ENCODE measurements at regions not wholly inside any gene's neighbourhood (a gene's known extent, or its start where the extent isn't known, plus 50 kb on each side); places are given as distances from the start of the nearest gene placed in this dataset.
"Not testable (repeated sequence)": the region's sequence is repeated elsewhere in the genome, so short reads cannot be mapped to it uniquely, and the experiment has no call there.

DNA sequence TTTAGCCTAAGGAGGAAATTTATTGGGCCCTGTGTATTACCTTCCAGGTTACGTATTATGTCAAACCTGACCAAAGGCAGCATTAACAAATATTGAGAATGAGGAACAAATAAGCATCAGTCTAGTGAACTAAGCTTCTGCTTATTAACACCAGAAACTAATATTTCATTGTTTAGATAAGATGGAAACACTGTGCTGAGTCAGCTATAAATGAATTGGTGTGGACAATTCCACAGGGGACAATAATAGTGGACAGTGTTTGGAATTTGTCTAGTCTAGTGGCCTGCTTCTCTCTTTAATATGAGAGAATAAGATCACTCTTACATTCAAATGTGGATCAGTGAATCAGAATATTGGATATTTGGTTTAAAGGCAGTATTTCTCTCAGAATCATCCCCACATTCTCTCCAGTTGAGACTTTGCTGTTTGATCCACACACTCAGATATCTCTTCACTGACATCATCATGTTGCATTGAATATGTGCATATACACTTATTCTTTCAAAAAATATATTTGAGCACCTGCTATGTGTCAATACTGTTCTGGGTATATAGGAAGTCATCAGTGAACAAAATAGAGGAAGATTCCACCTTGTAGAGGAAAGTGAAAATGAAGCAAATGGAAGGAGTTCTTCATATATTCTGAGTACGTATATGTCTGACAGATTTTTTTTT is 136.3 kb downstream of the DIO2 start:
- no peak overlapping the region for H3K4me3 ChIP-seq
- H3K27ac ChIP-seq = no peak overlapping the region

DNA sequence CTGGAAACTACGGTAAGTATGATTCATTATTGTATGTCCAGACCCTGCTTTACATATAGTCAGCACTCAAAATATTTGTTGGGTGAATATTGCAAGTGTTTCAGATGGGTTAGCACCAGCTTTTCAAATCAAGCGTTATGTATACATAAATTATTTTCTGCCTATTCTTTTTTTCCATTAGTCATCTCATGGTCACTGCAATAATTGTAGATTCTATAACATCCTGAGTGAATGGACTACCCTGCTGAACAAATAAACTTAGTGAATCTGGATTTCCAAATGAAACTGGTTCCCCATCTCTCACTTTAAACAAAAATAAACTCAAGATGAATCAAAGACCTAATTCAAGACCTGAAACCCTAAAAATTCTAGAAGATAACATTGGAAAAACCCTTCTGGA is 152.3 kb downstream of the DIO2 start:
- no peak overlapping the region for H3K27ac ChIP-seq
- no peak overlapping the region for H3K4me3 ChIP-seq

DNA sequence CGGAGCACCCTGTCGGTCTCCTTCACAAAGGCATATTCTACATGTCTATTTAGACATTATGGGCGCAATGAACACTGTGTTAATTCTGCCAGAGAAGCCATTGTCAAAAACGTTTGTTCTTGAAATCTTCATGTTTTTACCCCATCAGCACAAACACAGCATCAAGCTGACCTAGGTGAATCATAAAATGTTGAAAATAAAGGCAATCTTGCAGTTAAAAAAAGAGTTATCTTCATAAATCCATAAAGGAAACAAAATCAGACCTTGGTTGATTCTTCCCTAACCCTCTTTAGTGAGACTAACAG is 154.9 kb downstream of the DIO2 start:
- Histone ChIP-seq H3K4me3 (no peak overlapping the region), H3K27ac (no peak overlapping the region)

DNA sequence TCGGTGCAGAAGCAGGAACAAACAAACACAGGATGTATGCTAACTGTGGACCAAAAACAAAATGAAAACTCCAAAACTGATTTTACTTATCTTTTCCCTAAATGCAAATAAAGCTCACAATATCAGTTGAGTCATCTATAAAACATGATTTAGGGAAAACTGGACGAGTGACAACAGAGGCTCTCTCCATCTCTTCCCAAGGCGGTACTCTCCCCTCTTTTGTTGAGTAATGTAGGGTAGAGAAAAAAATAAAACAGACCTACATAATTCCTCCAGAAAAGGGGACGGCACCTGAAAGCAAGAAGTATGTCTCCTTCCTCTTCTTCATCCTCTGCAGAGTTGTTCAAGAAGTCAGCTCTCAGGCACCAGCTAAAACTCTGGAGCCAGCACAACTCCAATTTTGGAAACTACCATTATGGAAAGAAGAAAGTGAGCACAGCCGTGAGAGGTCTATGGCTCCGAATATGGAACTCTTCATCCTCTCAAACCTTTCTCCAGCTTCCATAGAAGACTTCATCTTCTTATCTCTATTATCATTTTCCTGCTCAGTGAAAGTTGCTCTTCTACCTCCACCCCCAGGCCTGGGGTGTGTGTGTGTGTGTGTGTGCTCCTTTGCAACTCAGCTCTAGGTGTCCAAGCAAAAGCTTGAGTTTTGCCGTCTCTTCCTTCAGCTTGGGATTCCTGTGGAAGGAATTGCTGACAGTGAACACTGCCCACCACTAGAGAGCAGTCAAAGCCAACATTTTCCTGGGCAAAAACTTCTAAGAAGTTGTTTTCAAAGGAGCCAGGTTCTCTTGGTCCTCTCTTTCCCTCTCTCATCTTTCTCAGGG is 155.4 kb downstream of the DIO2 start:
- Histone ChIP-seq H3K27ac (no peak overlapping the region), H3K4me3 (no peak overlapping the region)

DNA sequence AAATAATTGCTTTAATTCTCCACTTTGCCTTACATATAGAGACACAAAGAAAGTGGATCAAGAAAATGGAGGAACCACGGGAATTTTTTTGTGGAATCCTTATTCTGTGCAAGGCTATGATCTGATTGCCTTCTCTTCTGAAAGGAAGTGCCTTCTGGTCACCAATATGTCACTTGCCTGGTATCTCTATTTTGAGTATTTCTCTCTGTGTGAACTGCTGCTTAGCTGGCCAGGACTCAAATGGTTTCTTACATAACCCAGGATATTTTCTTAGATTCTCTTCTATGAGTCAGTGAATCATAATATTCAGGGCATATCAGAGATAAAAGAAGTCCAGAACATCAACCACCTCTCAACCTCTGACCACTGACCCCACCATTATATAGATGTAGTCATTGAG is 156.1 kb downstream of the DIO2 start:
- no peak overlapping the region for H3K4me3 ChIP-seq
- no peak overlapping the region for H3K27ac ChIP-seq

DNA sequence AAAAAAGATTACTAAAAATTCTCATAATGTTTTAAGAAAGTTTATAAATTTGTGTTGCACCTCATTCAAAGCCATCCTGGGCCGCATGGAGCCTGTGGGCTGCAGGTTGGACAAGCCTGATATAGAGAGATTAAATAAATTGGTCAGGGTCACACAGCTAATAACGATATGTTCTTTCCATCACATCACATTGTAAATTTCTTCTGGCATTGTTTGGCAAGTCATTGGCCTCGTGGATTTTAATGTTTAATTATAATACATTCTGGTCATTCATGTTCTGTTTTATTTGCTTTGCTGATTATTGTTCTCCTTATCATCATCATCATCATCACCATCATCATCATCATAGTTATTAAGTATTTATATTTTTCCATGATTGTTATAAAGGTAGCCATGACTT is 157.3 kb downstream of the DIO2 start:
- Histone ChIP-seq H3K4me3 (no peak overlapping the region), H3K27ac (no peak overlapping the region)

DNA sequence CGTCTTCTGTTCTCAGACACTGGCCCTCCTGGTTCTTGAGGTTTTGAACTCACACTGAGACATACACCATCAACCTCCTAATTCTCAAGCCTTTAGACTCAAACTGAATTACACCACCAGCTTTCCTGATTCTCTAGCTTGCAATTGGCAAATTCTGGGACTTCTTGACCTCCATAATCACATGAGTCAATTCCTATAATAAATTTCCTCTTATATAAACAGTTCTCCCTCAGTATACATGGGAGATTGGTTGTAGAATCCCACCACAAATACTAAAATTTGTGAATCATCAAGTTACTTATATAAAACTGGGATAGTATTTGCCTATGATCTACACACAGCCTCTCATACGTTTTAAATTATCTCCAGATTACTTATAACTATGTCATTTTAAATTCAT is 162.2 kb downstream of the DIO2 start:
- H3K27ac ChIP-seq = no peak overlapping the region
- no peak overlapping the region for H3K4me3 ChIP-seq

DNA sequence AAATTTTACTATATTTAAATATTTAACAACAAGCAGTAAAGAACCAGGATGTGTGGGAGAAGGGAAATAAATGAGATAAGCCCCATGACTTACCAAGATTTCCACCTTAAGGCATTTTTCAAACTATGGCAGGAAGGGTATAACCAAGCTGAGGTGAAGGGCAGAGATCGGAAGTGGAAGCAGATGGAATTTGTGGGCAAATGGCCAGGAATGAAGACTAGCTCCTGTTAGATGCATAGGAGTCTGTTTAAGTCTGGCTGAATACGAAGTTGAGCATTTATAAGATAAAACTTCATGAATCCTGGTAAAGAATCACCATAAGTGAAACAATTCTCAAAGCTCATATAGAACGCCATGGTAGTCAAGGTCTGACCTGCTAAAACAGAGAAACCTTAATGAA is 163.5 kb downstream of the DIO2 start:
- Histone ChIP-seq H3K27ac (no peak overlapping the region), H3K4me3 (no peak overlapping the region)

DNA sequence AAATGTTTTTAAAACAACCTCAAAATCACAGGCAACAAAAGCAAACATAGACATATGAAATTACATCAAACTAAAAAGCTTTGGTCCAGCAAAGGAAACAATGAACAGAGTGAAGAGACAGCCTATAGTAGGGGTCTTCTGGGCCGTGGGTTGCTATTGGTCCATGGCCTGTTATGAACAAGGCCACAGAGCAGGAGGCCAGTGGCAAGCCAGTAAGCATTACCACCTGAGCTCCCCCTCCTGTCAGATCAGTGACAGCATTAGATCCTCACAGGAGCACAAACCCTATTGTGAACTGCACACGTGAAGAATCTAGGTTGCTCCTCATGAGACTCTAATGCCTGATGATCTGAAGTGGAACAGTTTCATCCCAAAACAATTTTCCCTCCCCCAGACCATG is 174.0 kb downstream of the DIO2 start:
- no peak overlapping the region for H3K27ac ChIP-seq

DNA sequence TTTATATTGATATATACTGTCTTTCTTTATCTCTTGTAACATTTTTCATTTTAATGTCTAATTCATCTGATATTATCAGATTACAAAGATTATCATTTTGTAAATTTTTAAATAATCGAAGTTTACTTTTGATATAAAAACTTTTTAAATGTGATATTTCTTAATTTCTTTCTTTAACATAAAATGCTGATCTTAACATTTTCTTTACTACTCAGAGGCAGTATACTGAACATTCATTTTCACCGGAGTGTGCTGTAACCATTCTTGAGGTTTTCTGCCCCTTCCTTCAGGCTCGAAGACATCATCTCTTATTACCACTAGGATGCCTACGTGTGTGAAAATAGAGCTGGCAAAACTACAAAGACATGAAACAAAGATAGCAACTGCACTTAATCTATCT is 186.9 kb downstream of the DIO2 start:
- Histone ChIP-seq H3K4me3 (no peak overlapping the region), H3K27ac (no peak overlapping the region)

More for the DNA sequence above, 174.0 kb downstream of the DIO2 start:
- no peak overlapping the region for H3K4me3 ChIP-seq

DNA sequence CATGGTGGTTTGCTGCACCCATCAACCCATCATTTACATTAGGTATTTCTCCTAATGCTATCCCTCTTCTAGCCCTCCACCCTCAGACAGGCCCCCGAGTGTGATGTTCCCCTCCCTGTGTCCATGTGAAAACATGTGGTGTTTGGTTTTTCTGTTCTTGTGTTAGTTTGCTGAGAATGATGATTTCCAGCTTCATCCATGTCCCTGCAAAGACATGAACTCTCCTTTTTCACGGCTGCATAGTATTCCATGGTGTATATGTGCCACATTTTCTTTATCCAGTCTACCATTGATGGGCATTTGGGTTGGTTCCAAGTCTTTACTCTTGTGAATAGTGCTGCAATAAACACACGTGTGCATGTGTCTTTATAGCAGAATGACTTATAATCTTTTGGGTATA is 192.8 kb downstream of the DIO2 start:
- not testable (repeated sequence) for H3K4me3 ChIP-seq, H3K27ac ChIP-seq

DNA sequence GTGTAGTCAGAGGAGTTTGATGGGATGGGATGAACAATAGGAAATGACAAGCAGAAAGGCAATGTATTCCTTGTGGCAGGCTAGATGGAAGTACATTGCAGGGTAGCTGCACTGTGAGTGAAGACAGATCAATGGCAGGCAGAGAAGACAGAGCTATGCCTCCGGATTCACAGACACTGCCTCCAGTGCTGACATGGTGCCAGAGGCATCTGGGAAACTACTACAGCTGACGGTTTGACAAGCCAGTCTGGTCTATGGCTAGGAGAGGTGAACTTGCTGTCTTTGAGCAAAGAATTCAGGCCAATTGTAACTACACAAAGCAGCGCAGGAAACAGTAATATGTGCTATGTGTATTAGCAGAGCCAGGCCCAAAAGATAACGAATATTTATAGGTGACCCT is 193.5 kb downstream of the DIO2 start:
- H3K4me3 ChIP-seq = no peak overlapping the region
- no peak overlapping the region for H3K27ac ChIP-seq

DNA sequence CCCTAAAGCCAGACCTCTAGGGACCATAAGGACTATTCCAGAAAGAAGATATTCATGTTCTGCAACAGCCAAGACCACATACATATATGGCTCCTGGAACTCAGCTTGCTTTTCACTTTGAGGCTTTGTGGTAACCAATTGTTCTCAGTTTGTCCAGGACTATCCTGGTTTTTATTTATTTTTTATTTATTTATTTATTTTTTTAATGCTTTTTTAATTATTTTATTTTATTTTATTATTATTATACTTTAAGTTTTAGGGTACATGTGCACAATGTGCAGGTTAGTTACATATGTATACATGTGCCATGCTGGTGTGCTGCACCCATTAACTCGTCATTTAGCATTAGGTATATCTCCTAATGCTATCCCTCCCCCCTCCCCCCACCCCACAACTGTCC is 201.1 kb downstream of the DIO2 start:
- H3K27ac ChIP-seq, H3K4me3 ChIP-seq: not testable (repeated sequence)

DNA sequence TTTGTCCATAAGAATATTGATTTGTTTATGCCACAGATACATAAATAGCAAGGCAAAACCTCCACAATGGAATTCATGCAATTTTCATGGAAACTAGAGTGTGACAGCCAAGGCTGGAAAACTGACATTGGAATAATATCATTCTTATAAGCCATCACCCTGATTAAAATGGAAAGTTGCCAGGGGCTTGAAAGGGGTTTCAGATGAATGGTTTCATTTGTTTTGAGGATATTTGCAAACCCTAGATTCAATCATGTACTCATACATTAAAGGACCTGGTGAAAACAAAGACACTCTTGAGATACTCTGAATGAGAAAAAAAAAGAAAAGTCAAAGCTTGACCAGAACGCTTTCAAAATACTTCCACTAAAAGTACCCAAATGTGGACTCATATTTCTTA is 205.7 kb downstream of the DIO2 start:
- Histone ChIP-seq H3K4me3 (no peak overlapping the region), H3K27ac (no peak overlapping the region)

DNA sequence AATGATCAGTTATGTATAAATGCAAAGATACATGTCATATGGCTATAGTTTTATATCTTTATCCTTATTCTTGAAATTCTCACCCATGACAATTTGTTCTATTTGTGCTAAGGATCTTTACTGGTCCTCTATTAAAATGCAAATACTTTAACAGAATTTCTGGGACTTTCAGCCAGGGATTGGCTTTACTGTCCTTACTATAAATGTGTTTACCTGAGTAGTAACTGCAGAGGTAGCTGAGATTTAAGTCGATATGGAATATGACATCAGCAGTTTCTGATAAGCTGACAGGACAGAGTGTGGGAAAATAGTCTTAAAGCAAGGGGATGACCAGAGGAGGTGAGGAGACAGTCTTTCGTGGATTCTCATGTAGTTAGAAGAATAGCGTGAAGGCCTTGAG is 206.4 kb downstream of the DIO2 start:
- no peak overlapping the region for H3K4me3 ChIP-seq
- H3K27ac ChIP-seq = no peak overlapping the region

DNA sequence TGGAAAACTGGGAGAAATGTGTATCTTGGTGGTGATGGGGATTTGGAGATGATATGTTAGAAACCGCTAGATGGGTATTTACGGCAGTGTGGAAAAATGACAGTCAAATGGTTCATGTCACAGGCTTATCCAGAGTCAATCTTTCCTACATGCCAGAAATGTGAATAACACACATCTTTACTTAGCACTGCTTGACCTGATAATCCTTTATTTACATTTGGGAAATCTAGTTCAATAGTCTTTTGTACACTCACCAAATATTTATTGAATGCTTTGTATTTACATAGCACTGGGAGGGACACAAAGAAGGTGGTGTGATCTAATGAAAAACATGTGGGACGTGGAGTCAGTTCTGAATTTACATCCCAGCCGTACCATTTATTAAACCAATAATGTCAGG is 208.2 kb downstream of the DIO2 start:
- Histone ChIP-seq H3K27ac (no peak overlapping the region), H3K4me3 (no peak overlapping the region)

DNA sequence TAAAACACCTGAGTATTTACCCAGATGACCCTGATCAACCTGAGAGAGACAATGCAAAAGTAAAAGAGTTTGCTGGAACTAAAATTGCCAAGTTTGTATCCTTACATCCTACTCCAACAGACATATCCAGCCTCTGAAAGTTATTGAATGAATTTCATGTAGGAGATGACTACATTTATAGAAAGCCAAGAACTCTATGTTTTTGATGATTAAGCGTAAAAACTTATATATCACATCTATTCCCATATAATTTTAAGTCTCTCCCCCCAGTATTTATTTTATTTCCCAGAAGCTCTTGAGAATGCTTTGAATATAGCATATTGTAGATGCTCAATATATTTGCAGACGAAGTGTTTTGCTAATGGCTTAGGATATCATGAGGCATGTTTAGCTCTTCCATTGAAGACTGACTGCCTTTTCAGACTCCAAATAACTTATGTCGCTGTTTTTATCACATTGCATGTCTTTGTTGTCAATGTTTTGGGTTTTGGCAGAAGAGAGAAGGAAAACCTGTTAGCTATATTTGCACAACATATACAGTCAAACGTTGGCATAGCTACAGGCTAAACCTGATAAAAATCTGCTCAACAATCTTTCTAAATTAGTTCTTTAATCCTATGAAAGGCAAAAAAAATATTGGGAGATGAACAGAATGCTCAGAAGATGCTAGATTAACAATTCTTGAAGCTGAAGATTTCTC is 213.6 kb downstream of the DIO2 start:
- Histone ChIP-seq H3K27ac (no peak overlapping the region), H3K4me3 (no peak overlapping the region)

DNA sequence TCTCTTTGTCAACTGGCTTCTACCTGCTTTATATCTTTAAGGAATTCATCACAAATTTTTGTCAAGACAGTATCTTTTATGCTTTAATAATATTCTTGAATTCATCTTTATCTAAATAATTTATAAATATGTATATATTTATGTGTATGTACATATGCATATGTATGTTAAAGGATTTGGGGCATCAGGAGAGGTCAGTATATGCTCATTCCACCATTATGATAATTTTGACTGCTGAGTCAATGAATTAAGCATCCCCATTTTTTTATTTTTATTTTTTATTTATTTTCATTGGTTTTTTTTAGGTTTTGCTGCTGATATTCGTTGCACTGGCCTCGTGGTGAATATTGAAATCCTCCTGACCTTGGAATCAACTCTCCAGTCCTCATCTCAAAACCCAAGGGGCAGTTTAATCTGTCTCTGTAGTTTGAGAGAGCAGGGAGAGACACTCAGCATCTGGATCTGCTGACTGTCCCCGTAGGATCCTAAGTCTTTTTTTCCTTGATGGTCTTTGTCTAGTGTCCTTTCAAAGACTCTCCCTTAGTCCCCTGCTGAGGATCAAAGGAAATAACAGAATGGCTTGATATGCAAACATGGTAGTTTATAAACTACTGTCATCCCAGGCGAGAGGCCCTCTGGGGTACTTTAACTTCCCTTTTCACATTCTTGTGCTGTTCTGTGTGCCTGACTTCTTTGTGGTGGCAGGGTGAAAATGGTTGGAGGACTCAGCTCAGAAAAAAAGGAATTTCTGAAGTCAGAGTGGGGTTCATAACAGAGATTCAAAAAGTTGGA is 218.7 kb downstream of the DIO2 start:
- H3K27ac ChIP-seq = no peak overlapping the region
- H3K4me3 ChIP-seq = no peak overlapping the region

DNA sequence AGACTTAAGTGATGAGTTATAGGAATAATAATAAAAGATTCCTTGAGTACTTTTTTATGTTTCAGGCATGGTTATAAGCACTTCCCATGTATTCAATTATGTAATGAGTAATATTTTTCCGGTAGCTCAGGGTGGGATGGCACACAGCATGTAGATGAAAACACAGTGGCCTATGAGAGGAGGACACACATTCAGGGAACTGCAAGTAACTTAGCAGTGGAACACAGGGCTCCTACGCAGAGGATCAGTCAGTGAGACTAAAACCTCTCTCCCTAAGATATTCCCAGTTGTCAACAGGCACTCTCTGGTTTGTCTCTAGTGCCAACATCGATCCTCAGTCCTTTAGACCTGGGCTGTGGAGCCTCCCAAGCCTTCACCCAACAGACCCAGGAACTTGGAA is 219.4 kb downstream of the DIO2 start:
- Histone ChIP-seq H3K27ac (no peak overlapping the region), H3K4me3 (no peak overlapping the region)

DNA sequence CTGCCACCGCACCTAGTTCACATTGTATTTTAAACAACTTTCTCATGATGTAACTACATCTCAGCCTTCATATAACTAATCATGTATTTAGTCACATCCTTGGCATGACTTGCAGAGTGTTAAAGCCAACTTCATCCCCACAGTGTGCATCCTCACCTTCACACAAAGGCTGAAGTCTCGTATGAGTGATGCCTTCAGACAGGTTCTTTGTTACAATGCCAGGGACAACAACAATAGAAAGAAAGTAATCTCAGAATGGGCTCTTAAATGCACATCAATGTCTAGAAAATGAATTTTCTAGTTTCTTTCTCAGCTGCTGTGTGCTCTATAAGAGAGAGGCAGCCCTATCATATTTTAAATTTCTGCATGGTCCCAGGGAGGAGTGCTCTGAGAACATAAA is 221.3 kb downstream of the DIO2 start:
- Histone ChIP-seq H3K4me3 (no peak overlapping the region), H3K27ac (no peak overlapping the region)

DNA sequence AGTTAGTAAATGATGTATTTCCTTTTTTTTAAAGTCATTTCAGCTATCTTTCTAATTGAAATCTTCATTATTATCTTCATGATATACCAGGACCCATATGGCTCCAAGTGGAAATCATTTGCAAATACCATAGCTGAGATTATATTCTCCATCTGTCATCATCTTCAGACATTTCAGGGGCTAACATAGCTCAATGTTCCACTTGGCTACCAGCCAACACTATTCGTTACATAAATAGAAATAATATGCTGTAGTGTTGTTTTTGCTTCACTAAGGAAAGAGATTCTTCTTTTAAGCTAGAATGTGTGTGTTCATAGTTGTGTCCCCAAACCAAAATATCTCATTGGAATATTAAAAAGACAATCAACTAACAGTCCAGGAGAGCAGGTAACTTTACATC is 225.1 kb downstream of the DIO2 start:
- no peak overlapping the region for H3K4me3 ChIP-seq
- no peak overlapping the region for H3K27ac ChIP-seq
